SH-SY5Y (cell line): ENCODE measurements at regions not wholly inside any gene's neighbourhood (a gene's known extent, or its start where the extent isn't known, plus 50 kb on each side); places are given as distances from the start of the nearest gene placed in this dataset.

Experiments
- GATA2 ChIP-seq: IDR thresholded peaks from 2 replicates; pipeline ENCODE4 v1.6.1; 2011; ENCODE audit warnings: mild to moderate bottlenecking, low read depth, low read length
- GATA3 ChIP-seq: IDR thresholded peaks from 2 replicates; pipeline ENCODE4 v1.6.1; 2011; ENCODE audit warnings: low read depth, mild to moderate bottlenecking, low read length, moderate library complexity

- TF ChIP-seq GATA2 (no peak), GATA3 (no peak)
Measured at GRCh38 chr20:24789877-24790276, 159.2 kb upstream of the CST7 start.
